HL-60 (cell line): ENCODE measurements at regions not wholly inside any gene's neighbourhood (a gene's known extent, or its start where the extent isn't known, plus 50 kb on each side); places are given as distances from the start of the nearest gene placed in this dataset.

Experiments used
- DNase-seq, 2 experiments: peaks; one replicate each; pipeline ENCODE4 v3.0.0-alpha.2; 2010 to 2020; ENCODE audit warnings: low read depth in 1 of 2, low spot score in 1 of 2
- H3K27ac ChIP-seq: fragments of 250-450 bp; sonication (Bioruptor Pico); replicated peaks from 2 replicates; pipeline ENCODE4 v1.5.1; 2020; ENCODE audit warnings: mild to moderate bottlenecking, moderate library complexity
- H3K27me3 ChIP-seq: fragments of 250-450 bp; sonication (Bioruptor Pico); 2 replicates; pipeline ENCODE4 v1.5.1; 2021; ENCODE audit warnings: mild to moderate bottlenecking, moderate library complexity; ENCODE audit not compliant: insufficient read depth, poor library complexity, severe bottlenecking
- H3K4me3 ChIP-seq: replicated peaks from 2 replicates; pipeline ENCODE4 v1.5.1; 2011; ENCODE audit warnings: mild to moderate bottlenecking, control low read depth, low read length; ENCODE audit not compliant: insufficient read depth
- GABPA ChIP-seq: IDR thresholded peaks from 2 replicates; pipeline ENCODE4 v1.6.1; 2012; ENCODE audit warnings: low read depth
- POLR2AphosphoS5 ChIP-seq: IDR thresholded peaks from 2 replicates; pipeline ENCODE4 v1.6.1; 2012; ENCODE audit warnings: low read depth
- SPI1 ChIP-seq: IDR thresholded peaks from 2 replicates; pipeline ENCODE4 v1.6.1; 2012; ENCODE audit warnings: low read depth, mild to moderate bottlenecking, borderline replicate concordance
- TF ChIP-seq, protein P1 (sequence below): IDR thresholded peaks from one replicate; pipeline ENCODE4 v1.5.1; 2011; ENCODE audit warnings: low read length, control low read depth, inconsistent platforms; ENCODE audit not compliant: insufficient read depth
- TF ChIP-seq, protein P2 (sequence below): IDR thresholded peaks from 2 replicates; pipeline ENCODE4 v1.6.1; 2012; ENCODE audit warnings: low read depth; ENCODE audit not compliant: insufficient replicate concordance

DNA sequence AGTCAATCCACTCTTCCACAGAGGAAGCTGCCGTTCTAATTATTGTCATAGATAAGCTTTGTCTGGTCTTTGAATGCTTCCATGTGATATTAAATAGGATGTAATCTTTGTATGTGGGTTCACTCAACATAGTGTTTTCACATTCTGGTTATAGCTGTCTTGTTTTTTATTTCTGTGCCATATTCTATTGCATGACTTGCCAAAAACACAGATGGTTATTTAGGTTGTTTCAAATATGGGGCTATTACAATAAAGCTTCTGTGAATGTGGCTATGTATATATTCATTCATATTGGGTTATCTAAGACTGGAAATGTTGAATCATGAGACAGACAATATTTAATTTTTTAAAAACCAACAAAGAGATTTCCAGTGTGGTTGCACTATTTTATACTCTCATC, 1109.3 kb upstream of the LRRTM3 start:
- Histone ChIP-seq H3K27me3 (no peaks in the 10 kb centered on the region), H3K4me3 (no peak overlapping the region), H3K27ac (no peak overlapping the region)
- no peak for TF ChIP-seq SPI1
- TF ChIP-seq POLR2AphosphoS5, result no peak
- no peak for TF ChIP-seq GABPA
- TF ChIP-seq, protein P1, sequence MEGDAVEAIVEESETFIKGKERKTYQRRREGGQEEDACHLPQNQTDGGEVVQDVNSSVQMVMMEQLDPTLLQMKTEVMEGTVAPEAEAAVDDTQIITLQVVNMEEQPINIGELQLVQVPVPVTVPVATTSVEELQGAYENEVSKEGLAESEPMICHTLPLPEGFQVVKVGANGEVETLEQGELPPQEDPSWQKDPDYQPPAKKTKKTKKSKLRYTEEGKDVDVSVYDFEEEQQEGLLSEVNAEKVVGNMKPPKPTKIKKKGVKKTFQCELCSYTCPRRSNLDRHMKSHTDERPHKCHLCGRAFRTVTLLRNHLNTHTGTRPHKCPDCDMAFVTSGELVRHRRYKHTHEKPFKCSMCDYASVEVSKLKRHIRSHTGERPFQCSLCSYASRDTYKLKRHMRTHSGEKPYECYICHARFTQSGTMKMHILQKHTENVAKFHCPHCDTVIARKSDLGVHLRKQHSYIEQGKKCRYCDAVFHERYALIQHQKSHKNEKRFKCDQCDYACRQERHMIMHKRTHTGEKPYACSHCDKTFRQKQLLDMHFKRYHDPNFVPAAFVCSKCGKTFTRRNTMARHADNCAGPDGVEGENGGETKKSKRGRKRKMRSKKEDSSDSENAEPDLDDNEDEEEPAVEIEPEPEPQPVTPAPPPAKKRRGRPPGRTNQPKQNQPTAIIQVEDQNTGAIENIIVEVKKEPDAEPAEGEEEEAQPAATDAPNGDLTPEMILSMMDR, result no peak
- TF ChIP-seq, protein P2, sequence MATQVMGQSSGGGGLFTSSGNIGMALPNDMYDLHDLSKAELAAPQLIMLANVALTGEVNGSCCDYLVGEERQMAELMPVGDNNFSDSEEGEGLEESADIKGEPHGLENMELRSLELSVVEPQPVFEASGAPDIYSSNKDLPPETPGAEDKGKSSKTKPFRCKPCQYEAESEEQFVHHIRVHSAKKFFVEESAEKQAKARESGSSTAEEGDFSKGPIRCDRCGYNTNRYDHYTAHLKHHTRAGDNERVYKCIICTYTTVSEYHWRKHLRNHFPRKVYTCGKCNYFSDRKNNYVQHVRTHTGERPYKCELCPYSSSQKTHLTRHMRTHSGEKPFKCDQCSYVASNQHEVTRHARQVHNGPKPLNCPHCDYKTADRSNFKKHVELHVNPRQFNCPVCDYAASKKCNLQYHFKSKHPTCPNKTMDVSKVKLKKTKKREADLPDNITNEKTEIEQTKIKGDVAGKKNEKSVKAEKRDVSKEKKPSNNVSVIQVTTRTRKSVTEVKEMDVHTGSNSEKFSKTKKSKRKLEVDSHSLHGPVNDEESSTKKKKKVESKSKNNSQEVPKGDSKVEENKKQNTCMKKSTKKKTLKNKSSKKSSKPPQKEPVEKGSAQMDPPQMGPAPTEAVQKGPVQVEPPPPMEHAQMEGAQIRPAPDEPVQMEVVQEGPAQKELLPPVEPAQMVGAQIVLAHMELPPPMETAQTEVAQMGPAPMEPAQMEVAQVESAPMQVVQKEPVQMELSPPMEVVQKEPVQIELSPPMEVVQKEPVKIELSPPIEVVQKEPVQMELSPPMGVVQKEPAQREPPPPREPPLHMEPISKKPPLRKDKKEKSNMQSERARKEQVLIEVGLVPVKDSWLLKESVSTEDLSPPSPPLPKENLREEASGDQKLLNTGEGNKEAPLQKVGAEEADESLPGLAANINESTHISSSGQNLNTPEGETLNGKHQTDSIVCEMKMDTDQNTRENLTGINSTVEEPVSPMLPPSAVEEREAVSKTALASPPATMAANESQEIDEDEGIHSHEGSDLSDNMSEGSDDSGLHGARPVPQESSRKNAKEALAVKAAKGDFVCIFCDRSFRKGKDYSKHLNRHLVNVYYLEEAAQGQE, result no peak
- DNase-seq, result no peak

DNA sequence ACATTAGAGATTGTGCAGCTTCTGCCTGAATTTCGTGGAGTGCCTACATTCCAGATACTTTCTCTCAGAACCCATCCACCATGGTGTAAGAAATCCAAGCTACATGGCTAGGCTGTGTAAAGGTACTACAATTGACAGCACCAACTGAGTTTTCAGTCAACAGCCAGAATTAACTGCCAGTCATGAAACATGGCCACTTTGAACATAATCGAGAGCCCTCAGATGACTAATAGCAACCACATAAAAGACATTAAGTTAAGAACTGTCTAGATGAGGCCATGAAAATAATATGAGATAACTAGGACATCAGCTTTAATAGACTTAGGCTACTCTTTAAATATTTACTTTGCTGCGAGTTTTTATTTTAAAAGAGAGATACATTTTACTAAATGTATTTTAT, 1106.8 kb upstream of the LRRTM3 start:
- Histone ChIP-seq H3K27me3 (no peaks in the 10 kb centered on the region), H3K27ac (no peak overlapping the region), H3K4me3 (no peak overlapping the region)
- TF ChIP-seq, protein P1, result no peak
- TF ChIP-seq, protein P2, result no peak
- TF ChIP-seq GABPA, result no peak
- TF ChIP-seq POLR2AphosphoS5, result no peak
- no peak for TF ChIP-seq SPI1
- no peak for DNase-seq

DNA sequence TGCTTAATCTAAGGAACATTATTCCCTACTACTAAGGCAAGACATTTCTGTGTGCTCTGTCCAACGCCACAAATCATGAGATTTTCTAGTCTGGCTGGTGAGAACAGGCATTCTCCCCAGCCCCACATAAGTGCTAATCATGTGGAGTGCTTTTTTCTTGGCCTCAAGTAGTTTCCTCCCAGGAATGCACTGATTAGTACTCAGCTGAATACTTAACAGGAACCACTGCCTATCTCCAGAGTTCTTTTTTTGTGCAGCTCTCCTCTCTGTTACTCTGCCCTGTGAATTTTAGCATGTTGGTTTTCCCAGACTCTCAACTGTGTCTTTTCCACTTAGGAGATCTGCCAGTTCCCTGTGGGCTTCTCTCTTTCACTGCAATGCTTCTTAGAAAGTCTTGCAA, 1098.5 kb upstream of the LRRTM3 start:
- no peak overlapping the region for H3K27ac ChIP-seq
- H3K27me3 ChIP-seq, result no peaks in the 10 kb centered on the region
- DNase-seq, result no peak
- H3K4me3 ChIP-seq, result no peak overlapping the region
- TF ChIP-seq, protein P2, result no peak
- TF ChIP-seq GABPA (no peak), POLR2AphosphoS5 (no peak)
- TF ChIP-seq, protein P1, result no peak
